AG09309 (cell line): ENCODE measurements at regions not wholly inside any gene's neighbourhood (a gene's known extent, or its start where the extent isn't known, plus 50 kb on each side); places are given as distances from the start of the nearest gene placed in this dataset.
"Not testable (repeated sequence)": the region's sequence is repeated elsewhere in the genome, so short reads cannot be mapped to it uniquely, and the experiment has no call there.

Source experiments
- DNase-seq: peaks from one replicate; pipeline ENCODE4 v3.0.0-alpha.2; 2010; ENCODE audit warnings: low read depth
- H3K4me3 ChIP-seq: 2 replicates; pipeline ENCODE4 v1.5.1; 2011; ENCODE audit warnings: mild to moderate bottlenecking, low read depth, low read length, moderate library complexity; ENCODE audit not compliant: control insufficient read depth
- TF ChIP-seq, protein P1 (sequence below): IDR thresholded peaks from 2 replicates; pipeline ENCODE4 v1.5.1; 2011; ENCODE audit warnings: mild to moderate bottlenecking, low read depth, low read length, inconsistent platforms; ENCODE audit not compliant: insufficient read depth, control insufficient read depth; ENCODE audit errors: missing control alignments

DNA sequence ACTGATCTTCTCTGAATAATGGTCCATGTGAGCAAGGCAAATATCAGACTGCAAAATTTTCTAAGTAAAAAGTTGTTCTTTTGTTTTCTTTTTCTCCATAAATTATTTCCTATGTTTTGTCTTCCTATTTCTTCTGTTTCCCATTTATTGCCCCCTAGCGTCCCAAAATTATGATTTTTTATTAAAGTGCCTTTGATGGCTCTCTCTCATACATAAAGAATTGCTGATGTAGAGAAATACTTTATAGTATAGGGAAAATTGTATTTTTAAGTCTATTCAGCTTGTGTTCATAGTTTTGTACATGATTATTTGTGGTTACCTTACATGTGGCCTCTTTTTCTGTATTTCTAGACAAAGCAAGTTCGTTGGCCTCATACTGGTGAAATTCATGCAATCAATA is 1031.2 kb downstream of the EFNA5 start:
- TF ChIP-seq, protein P1, sequence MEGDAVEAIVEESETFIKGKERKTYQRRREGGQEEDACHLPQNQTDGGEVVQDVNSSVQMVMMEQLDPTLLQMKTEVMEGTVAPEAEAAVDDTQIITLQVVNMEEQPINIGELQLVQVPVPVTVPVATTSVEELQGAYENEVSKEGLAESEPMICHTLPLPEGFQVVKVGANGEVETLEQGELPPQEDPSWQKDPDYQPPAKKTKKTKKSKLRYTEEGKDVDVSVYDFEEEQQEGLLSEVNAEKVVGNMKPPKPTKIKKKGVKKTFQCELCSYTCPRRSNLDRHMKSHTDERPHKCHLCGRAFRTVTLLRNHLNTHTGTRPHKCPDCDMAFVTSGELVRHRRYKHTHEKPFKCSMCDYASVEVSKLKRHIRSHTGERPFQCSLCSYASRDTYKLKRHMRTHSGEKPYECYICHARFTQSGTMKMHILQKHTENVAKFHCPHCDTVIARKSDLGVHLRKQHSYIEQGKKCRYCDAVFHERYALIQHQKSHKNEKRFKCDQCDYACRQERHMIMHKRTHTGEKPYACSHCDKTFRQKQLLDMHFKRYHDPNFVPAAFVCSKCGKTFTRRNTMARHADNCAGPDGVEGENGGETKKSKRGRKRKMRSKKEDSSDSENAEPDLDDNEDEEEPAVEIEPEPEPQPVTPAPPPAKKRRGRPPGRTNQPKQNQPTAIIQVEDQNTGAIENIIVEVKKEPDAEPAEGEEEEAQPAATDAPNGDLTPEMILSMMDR = no peak
- DNase-seq = no peak
- no peak overlapping the region for H3K4me3 ChIP-seq

GRCh38 chr5:106637275-106637674 is 1033.5 kb downstream of the EFNA5 start:
- no peak overlapping the region for H3K4me3 ChIP-seq
- DNase-seq = no peak
- TF ChIP-seq, protein P1 = no peak

- DNase-seq = no peak
- no peak overlapping the region for H3K4me3 ChIP-seq
- TF ChIP-seq, protein P1 = no peak
Observed at GRCh38 chr5:106634375-106634774, 1036.4 kb downstream of the EFNA5 start.

DNA sequence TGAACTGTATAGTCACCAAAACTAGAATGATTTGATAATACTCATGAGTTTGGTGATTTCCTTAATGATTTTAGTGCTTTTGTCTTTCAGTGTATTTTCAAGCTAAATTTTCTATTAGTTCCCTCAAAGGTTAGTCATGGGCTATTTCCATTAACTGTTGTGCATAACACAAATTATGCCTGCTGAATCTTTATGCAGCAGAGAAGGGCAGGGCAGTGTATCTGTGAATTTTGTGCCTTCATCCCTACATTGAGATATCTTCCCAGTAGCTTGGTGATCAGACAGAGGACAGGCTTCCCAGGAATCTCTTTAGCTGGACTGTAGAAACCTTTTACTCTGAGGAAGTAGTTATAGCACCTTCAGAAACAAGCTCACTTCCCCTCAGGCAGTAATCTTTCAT is 1036.9 kb downstream of the EFNA5 start:
- TF ChIP-seq, protein P1 = no peak
- H3K4me3 ChIP-seq = no peak overlapping the region
- DNase-seq = no peak

GRCh38 chr5:106628456-106628855 is 1042.3 kb downstream of the EFNA5 start:
- DNase-seq, H3K4me3 ChIP-seq: not testable (repeated sequence)

- TF ChIP-seq, protein P1 = no peak
- no peak for DNase-seq
- no peak overlapping the region for H3K4me3 ChIP-seq
Observed at GRCh38 chr5:106610041-106610440, 1060.7 kb downstream of the EFNA5 start.

DNA sequence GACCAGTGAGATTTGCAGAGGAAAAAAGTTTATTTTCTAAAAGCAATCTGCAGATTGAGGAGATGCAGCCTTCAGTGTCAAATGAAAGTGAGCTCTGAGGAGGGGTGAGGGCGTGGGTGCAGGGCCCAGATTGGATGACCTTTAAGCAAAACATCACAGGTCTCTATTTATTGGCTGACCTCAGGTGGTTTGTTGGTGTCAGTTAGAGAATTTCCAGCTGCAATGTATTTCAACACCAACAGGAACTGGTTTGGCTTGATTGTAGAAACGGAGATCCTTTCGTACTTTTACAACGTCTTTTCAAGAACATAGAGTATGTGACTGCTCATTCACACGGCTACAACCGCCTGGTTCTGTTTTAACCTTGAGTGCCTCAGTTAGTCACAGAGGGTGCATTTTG is 1069.1 kb downstream of the EFNA5 start:
- TF ChIP-seq, protein P1 = no peak
- no peak overlapping the region for H3K4me3 ChIP-seq
- DNase-seq = no peak

DNA sequence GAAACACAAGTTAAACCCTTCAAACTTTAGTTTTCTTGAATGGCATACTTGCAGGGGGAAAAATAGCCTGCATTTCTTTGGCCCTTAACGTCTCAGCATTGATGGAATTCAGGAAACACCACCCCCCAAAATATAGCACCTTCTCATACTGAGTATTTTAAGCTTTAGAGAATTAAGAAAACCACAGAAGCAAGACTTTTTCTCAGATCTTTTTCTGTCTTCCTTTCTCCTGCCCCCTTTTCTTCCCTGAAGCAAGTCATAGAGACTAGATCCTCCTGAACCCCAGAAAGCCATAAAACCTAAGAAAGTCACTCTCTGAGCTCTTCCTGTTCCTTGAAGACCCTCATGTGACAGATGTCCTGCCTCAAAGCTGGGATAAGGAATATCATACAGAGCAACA is 1069.9 kb downstream of the EFNA5 start:
- TF ChIP-seq, protein P1 = no peak
- DNase-seq = no peak

More for the DNA sequence above, 1069.9 kb downstream of the EFNA5 start:
- no peak overlapping the region for H3K4me3 ChIP-seq
